NCI-H748 (cell line): ENCODE measurements at regions not wholly inside any gene's neighbourhood (a gene's known extent, or its start where the extent isn't known, plus 50 kb on each side); places are given as distances from the start of the nearest gene placed in this dataset.
A peak's percentile ranks its signal among the peaks of the same experiment; 100 is the strongest.

Source experiments
- DNase-seq: peaks from one replicate; lab custom pipeline; 2025; ENCODE audit not compliant: unreplicated experiment; lab: John Stamatoyannopoulos, UW

DNA sequence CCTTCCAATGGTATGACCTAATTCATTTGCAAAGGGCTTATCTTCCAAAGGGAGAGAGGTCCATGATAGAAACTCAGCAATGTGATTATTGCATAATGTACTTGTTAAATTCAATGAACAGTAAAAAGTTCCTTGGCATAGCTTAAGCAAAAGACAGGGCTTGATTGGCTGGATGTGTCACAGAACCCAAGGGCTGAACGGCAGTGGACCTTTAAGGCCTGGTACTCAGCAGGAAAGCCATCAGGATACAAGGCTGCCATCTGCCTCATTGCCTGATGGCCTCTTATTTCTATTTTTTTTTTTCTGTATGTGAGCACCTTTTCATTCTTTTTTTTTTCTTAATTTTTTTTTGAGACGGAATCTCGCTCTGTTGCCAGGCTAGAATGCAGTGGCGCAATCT is 208.9 kb upstream of the WSCD1 start:
- DNase-seq: no peak

DNA sequence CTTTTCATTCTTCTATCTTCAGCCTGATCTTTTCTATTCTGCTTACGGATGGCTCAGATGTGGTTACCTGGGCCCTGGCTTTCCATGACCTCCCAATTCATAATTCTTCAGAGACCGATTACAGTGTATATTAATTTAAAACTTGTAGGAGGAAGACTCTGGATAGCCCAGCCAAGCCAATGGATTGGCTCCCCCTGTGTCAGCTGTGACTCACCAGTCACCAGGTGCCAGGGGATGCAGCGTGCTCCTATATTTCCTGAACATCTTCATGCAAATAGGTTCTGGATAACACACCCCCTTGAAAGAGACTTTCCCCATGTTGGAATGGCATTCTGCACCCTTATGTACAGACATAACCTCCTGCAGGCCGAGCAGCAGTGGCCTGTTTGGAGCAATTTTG is 208.3 kb upstream of the WSCD1 start:
- no peak for DNase-seq

DNA sequence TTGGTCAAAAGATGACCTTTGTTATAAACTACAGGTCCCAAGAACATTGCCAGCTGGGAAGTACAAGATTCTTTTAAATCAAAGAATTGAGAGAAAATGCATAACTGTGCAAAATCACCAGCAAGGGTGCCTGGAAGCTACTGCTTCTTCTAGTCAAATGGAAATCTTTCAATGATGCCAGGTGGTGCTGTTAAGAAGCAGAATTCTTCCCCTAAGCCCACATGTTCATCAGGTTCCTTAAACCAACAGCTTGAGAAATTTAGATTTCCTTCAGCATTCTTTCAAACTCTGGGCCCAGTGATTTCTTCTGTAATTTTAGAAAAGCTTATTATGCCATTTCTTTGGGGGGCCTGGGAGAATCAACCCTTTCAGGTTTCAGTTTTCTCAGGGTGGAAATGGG is 207.8 kb upstream of the WSCD1 start:
- no peak for DNase-seq

DNA sequence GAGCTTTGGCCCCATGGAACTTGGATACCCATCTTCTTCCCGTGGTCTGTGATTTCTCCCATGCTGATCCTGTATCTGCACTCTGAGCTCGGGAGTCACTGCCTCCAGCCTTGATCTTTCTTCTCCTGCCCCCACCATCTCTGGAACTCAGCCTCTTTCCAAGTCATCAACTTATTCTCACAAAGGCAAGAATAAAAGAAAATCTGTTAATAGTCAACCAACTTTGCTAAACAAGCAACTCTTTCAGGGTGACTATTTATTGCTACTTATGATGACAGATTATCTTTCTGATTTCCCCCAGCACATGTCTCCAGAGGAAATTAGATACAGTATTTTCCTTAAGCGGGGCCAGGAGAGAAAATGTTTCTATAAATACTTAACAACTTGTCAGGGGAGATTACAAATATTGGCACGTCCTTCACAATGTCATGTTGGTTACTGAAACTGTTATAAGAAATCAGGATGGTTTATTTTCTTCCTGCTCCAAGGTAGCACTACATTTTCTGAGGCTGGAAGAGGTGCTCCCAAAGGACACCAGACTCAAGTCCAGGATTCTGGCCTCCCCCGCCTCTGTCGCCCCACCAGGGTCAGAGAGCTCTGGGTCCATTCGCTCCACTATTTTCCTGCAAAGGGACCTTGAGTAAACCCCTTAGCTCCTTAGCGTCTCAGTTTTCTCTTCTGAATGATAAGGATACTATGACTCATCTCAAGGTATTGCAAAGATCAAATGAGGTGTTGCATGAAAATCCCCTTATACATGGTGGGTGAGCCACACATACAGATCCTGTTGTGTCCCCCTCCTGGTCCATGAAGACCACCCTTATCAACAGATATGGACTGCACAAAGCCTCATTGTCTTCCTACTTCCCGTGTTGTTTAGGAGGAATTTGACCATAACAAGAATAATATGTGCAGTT is 205.2 kb upstream of the WSCD1 start:
- no peak for DNase-seq

DNA sequence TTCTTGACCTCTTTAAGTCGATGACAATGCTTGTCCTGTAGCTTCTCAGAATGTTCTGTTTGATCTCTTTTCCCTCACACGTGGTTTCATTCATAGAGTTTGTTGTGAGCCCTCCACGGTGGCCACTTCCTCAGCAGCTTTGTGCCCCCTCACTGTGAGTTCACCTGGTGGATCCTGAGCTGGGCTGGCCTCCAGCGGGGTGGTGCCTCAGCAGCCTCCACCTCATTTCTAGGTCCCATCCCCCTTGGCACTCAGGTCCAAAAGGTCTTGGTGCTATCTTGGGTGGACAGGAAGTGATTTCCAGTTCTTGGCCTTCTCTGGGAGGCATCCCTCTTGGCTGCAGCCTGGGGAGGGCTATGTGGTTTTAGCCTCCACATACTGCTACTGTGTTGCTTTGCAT is 203.2 kb upstream of the WSCD1 start:
- DNase-seq: no peak

DNA sequence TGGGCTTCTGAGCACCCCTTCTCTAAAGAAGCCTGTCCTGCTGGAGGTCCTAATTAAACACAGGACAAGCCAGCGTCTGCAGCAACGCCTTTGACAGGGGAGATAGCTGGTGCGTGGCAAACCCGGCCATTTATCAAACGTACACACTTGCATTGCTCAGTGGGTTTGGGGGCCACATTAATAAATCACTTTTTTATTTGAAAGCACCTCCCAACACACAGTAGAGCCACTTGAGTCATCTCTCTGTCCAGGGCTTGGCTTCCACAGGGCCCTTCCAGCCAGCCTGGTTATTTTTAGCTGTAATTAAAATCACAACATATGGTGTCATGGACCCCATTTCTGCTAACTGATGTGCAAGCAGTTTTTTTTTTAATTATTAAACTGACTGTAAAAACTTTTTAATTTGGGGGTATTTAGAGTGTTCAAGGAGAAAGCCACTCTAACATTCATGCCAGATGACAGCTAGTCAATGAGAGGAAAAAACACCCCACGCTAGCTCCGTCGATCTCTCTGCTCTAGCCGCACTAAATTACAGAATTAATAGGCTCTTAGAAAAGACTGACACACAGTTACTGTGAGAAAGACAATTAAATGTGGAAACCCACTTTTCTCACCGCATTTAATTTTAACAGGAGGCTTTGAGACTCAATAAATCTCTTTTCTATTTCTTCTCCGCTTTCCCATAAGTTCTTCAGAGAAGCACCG is 201.0 kb upstream of the WSCD1 start:
- DNase-seq: no peak

DNA sequence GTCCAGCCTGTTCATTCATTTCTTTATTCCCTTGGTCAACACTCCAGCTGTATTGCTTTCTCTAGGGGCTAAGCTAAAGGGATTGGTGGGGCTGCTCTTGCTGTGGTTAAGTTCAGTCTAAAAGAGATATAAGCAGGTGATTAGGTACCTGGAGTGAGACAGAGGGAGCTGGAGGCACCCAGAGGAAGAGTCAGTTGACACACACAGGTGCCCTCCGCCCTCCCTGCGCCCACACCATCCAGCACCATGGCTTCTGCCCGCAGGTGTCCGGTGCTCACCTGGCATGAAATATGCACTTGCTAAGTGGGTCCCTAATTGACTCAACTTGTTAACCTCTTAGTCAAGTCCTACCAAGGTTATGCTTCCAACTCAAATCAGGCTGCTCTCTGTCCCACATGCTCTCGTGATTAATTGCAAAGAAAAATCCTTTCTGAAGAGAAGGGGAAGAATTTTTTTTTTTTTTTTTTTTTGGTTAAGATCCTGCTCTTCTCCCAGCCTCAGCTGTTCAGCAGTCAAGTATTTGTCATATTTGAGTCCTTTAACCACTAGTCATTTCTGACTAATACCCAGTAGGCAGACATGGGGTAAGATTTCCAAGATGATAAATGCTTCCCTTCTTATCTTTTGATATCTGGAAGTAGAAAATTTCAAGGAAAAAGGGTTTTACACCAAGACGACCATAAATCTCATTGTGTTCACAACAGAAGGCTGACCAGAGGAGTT is 199.8 kb upstream of the WSCD1 start:
- no peak for DNase-seq

DNA sequence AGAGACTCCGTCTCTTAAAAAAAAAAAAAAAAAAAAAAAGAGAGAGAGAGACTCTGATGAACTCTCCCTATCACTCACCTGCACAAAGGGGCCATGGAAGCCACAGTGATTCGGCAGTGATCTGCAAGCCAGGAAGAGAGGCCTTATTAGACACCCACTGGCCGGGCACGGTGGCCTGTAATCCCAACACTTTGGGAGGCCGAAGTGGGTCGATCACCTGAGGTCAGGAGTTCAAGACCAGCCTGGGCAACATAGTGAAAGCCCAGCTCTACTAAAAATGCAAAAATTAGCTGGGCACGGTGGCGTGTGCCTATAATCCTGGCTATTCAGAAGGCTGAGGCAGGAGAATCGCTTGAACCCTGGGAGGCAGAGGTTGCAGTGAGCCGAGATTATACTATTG is 198.5 kb upstream of the WSCD1 start:
- DNase-seq: no peak

DNA sequence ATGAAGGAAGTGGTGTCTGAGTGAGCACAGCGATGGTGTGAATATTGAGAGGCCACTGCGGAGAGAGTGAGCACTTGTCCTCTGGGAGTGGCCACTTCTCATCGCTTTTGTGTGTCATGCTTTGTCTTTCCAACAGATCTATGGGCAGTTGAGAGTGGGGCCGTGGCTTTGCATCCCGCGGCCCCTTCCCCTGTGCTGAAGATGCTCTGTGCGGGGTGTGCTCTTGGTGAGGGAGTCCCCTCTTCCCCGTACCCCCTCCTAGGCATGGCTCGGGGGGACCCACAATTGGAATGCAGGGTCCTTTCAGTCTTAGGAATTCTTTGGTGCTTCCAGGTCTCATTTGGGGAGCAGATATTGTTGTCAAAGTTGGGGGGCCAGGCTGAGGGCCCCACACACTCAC is 197.3 kb upstream of the WSCD1 start:
- no peak for DNase-seq

DNA sequence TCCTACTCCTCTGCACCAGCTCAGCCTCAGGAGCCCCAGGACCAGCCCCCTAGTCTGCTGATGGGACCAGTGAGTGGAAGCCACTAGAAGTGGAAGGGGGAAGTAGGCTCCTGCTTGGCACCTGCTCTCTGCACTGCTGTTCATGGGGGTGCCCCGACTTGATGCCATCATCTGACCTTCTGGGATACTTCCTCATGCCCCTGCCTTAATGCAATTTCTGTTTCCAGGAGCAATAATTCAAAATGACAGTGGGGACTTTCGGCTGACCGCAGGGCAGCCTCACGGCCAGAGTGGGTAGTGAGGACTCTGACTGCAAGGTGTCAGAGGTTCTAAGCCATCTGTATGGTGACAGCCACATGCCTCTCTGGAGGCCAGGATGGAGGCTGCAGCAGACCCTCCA is 196.4 kb upstream of the WSCD1 start:
- DNase-seq: no peak

DNA sequence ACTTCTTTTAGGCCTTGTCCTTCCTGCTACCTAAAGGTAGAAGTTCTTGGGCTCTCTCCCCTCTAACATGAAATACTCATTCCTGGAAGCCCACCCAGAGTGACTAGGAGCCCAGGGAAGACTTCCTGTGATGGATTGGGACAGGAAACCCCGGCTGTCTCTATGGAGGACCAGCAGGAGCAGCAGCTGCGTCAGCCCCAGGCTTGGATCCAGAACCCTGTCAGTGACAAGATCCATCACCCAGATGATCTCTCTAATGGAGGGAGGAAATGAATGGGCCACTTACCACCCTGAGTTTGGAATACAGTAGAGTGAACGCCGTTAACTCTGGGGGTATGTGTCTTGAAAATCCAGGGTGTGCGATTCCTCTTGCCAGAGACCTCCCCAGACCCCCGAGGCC is 195.7 kb upstream of the WSCD1 start:
- no peak for DNase-seq

DNA sequence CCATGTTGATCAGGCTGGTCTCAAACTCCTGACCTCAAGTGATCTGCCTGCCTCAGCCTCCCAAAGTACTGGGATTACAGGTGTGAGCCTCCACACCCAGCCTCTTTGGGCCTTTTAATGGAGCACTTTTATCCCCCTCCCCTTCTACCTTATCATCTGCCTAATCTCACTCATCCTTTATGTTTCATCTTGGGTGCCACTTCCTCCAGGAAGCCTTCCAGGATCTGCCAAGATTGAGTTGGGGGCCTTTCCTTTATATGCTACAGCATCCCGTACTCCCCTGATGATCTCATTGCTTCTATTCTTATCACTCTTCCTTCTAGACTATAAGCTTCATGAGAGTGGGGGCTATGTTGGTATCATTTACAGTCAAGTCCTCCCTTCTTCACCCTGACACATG is 192.8 kb upstream of the WSCD1 start:
- DNase-seq: no peak

DNA sequence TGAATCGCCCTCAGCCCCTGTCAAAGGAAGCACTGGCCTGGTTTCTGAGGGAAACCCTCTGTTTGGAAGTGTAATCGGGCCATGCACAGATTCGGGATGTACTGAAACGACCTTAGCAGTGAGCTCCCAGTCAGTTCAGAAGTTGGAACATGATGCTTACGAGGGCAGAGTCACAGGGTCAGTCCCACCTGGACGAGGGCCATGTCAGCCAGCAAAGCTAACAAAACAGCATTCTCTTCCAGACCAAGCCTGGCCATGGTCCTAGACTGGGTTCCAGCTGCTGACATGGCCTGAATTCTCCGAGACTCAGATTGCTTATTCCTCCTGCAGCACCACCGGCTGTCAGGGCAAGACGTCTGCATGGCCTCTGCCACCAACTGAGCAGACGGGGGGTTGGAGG is 192.2 kb upstream of the WSCD1 start:
- DNase-seq: no peak

DNA sequence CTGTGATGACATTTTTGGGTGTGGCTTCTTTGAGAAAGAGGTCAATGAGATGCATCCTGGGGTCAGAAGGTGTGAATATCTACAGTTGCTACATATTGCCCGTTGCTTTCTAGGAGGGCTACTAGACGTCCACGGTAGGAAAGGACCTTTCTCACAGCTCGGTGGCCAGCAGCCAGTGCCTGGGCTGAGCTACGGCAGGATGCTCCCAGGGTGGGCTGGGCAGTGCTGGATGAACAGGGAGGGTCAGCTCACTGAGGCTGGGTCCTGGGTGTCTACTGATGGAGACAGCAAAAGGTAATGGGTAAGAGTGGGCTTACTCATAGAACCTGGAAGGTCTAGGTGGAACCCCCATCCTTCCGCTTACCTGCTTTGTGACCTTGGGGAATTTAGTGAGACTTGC is 188.3 kb upstream of the WSCD1 start:
- DNase-seq: no peak

DNA sequence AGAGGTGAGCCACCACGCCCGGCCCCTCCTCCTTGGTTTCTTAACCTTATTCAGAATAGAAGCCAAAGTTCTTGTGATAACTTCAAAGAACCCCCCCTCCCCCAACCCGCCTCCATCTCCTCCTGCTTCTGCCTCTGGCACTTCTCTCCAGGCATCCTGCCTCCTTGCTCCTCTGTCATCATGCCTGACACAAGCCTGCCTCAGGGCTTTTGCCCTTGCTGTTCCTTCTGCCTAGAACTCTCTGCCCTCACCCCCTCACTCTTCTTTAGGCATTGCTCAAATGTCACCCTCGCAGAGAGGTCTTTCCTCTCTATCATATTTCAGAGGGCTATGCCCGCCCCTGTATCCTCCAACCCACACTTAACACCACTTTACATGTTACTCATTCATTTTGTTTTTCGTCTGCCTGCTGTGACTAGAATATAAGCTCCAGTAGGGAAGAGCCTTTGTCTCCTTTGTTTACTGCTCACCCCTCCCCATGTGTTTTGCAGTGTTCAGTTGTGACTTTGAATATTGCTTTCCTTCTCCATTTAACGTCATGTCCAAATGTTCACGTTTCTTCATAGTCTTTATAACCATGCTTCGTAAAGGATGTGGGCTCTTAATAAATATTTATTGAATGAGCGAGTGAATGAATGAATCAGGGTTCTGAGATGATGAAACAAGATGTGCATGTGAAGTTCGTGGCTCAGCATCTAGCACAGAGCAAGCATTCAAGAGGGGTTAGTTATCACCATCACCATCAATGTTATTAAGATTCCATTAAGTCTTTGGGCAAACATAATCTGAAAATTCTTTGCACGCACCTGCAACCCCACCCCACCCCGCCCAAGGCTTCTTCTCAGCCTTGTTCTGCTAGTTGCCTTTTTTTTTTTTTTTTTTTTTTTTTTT is 186.2 kb upstream of the WSCD1 start:
- peak; percentile 57 for DNase-seq

DNA sequence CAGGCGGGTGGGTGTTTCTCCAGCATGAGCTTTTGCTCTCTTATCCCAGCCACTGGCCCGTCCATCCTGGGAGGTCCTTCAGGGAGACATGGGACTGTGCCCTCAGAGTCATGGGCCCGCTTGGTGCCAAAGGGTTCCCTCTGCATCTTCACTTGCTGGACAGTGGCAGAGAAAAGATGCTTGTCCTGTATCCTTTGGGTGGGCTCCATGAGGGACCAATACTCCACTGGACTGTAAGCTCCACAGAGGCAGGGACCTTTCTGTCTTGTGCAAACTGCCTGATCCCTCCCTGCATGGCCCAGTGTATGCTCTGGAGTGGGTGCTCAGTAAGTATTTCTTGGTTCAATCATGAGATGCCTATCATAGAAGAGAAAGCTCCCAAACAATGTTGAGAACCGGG is 184.8 kb upstream of the WSCD1 start:
- DNase-seq: no peak

DNA sequence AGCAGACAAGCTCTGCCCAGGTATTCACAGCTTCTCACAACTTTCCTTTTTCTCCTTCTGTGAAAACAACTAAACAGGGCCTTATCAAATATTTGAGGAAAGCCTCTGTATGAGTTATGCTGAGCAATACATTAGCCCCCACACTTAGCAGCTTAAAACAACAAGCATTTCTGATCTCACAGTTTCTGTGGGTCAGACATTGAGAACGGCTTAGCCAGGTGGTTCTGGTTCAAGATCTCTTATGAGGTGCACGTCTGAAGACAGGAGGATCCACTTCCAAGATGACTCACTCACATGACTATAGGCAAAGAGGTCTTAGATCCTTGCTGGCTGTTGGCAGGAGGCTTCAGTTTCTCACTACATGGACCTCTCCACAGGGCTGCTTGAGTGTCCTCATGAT is 181.4 kb upstream of the WSCD1 start:
- no peak for DNase-seq

DNA sequence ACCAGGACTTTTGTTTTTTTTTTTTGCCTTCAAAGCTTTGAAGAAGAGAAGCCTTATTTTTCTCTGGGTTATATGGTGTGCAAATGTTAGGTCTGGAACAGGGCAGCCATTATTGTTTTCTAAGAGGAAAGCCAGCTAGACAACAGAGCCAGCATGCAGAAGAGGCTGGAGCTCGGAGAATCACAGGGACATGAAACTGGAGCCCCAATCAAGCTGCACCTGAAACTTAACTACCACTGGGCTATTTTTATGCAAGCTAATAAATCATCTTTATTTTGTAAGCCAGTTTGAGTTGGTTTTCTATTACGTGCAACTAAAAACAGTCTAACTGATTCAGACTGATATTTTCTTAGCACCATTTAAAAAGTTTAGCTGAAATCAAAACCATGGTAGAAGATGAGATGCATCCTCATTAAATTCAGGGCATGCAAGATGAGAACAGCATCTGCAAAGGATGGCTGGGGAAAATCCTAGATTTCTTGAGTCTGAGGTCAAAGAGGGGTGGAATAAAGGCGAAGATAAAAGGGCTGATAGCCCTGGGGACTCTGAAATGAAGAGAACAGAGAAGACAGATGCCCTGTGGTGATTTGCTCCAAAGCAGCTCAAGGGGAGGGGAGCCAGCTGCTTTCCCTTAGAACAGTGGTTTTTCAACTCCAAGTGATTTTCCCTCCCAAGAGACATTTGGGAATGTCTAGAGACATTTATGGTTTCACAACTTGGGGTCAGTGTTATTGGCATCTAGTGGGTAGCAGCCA is 177.1 kb upstream of the WSCD1 start:
- no peak for DNase-seq

DNA sequence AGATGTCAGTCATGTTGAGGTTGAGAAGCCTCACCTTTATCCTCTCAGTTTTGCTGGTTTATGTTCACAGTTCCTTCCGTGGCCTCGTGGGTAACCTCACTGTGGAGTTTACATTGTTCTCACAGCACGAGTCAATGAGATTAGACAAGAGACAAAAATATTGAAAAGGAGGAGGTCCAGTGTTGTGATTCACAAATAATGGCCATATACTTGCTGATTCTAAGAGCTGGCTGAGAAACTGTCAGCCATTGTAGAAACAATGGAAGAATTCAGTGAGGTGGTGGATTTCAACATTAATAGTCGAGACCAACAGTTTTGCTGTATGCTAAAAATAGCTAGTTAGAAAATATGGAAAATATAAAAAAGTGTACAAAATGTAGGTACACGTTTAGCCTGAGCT is 176.4 kb upstream of the WSCD1 start:
- no peak for DNase-seq

DNA sequence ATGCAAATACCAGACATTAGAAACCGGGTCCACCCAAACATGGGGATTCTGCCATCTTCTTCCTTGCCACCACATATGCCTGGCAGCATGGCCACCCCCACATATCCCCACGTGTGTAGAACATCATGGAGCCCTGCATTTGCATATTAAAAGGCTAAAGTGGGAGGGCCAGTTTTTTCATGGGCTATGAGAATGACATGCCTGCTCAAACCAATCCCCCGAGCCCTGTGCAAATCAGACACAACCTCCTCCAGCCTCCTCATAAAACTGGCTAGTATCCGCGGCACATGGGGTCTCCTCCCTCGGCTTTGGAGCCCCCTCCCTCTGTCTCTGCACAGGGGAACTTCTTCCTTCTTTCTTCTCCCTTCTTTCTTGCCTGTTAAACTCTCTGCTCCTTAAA is 174.9 kb upstream of the WSCD1 start:
- no peak for DNase-seq
